GM12891 (cell line): ENCODE measurements at regions not wholly inside any gene's neighbourhood (a gene's known extent, or its start where the extent isn't known, plus 50 kb on each side); places are given as distances from the start of the nearest gene placed in this dataset.

Experiments used
- POLR2A ChIP-seq: IDR thresholded peaks from 2 replicates; pipeline ENCODE4 v1.6.1; 2011; ENCODE audit warnings: low read depth, low read length, control low read depth
- POLR2AphosphoS5 ChIP-seq: IDR thresholded peaks from 2 replicates; pipeline ENCODE4 v1.6.1; 2011; ENCODE audit warnings: low read depth, low read length, control low read depth

GRCh38 chr5:174850565-174851169, 126.3 kb downstream of the MSX2 start:
- TF ChIP-seq POLR2A (no peak), POLR2AphosphoS5 (no peak)
